Calu3 (cell line): ENCODE measurements at regions not wholly inside any gene's neighbourhood (a gene's known extent, or its start where the extent isn't known, plus 50 kb on each side); places are given as distances from the start of the nearest gene placed in this dataset.
A peak's percentile ranks its signal among the peaks of the same experiment; 100 is the strongest.

Experiments used
- BruUV-seq: library from RNA; stranded (reverse); fragments of 400-500 nt; replicated peaks from 2 replicates; lab custom pipeline; 2021; lab: Mats Ljungman, UMichigan
- CTCF ChIA-PET: fragments of 300-600 bp; sonication (Branson Sonifier 250); formaldehyde crosslinking; loops from one replicate; lab custom pipeline; 2022; ENCODE audit warnings: antibody characterized with exemption; lab: Charles Lee
- DNase-seq: peaks from one replicate; pipeline ENCODE4 v3.0.0; 2022
- H3K27ac Mint-ChIP-seq: one replicate; pipeline ENCODE4 v1.8.0; 2022; ENCODE audit warnings: mixed read lengths; ENCODE audit not compliant: unreplicated experiment
- H3K27me3 Mint-ChIP-seq: one replicate; pipeline ENCODE4 v1.8.0; 2022; ENCODE audit warnings: mixed read lengths; ENCODE audit not compliant: unreplicated experiment
- H3K36me3 Mint-ChIP-seq: one replicate; pipeline ENCODE4 v1.8.0; 2022; ENCODE audit warnings: mild to moderate bottlenecking, moderate library complexity, mixed read lengths; ENCODE audit not compliant: insufficient read depth, unreplicated experiment
- H3K4me1 Mint-ChIP-seq: one replicate; pipeline ENCODE4 v1.8.0; 2022; ENCODE audit warnings: mild to moderate bottlenecking, low read depth, mixed read lengths; ENCODE audit not compliant: unreplicated experiment
- H3K4me3 Mint-ChIP-seq: one replicate; pipeline ENCODE4 v1.8.0; 2022; ENCODE audit warnings: mild to moderate bottlenecking, low read depth, moderate library complexity, mixed read lengths; ENCODE audit not compliant: unreplicated experiment
- H3K9me3 Mint-ChIP-seq: one replicate; pipeline ENCODE4 v1.8.0; 2022; ENCODE audit warnings: low read depth, mixed read lengths; ENCODE audit not compliant: unreplicated experiment
- CTCF ChIP-seq: fragments of 200-600 bp; IDR thresholded peaks from one replicate; pipeline ENCODE4 v1.8.0; 2022; ENCODE audit warnings: antibody characterized with exemption; ENCODE audit not compliant: unreplicated experiment
- intact Hi-C: fragments of 100-400 bp; cut with micrococcal nuclease; formaldehyde crosslinking; loops from one replicate; pipeline ENCODE4 v1.10.0; 2022; ENCODE audit not compliant: unreplicated experiment

- peak overlapping the region; percentile 28 for H3K4me3 Mint-ChIP-seq
- CTCF ChIA-PET: interaction anchor here (0.5 to 1.2 kb wide), 5 partner anchors 12 to 1010 kb away, joined by 3 to 5 read pairs (median 4); no protein-coding TSS in a partner anchor
Measured at GRCh38 chr2:215680605-215681598, 245.0 kb upstream of the FN1 start.

DNA sequence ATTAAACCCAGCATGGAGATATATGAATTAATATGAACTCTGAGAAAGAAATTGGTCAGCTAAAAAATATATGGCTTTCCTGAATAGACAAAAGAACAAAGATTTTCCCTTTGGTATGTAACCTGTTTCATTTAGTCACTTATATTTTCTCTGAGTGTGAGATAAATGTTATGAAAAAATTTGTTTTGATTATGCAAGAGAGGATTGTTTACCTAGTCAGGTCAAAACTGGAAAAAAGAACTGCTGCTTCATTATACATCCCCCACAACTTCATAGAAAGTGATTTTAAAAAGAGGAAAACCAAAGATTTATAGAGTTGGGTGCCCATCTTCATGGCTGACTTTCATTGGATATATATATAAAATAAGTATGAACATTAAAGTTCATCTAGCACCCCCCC lies 242.2 kb upstream of the FN1 start:
- Mint-ChIP-seq H3K4me3 (no peak overlapping the region), H3K4me1 (peaks cover 38% of the 10 kb centered on the region), H3K27ac (peak overlapping the region; percentile 42), H3K9me3 (peaks cover 2% of the 10 kb centered on the region), H3K36me3 (peaks cover 11% of the 10 kb centered on the region), H3K27me3 (no peaks in the 10 kb centered on the region)
- no peak for TF ChIP-seq CTCF
- intact Hi-C loops: no loop called here
- no peak for DNase-seq
- no TSS peak for BruUV-seq
- CTCF ChIA-PET: no interaction called here

More at GRCh38 chr2:215680605-215681598, 245.0 kb upstream of the FN1 start:
- TF ChIP-seq CTCF: no peak
- H3K27me3 Mint-ChIP-seq: no peaks in the 10 kb centered on the region
- peaks cover 61% of the 10 kb centered on the region for H3K4me1 Mint-ChIP-seq
- H3K9me3 Mint-ChIP-seq: peaks cover 6% of the 10 kb centered on the region
- H3K36me3 Mint-ChIP-seq: peaks cover 11% of the 10 kb centered on the region
- peak; percentile 73 for DNase-seq
- BruUV-seq: no TSS peak
- peak overlapping the region; percentile 94 for H3K27ac Mint-ChIP-seq
- intact Hi-C loops: loop anchor here (2.0 to 5.0 kb wide), 3 partner anchors 149 to 229 kb away; no protein-coding TSS in a partner anchor

GRCh38 chr2:215677481-215677880 lies 241.6 kb upstream of the FN1 start:
- Mint-ChIP-seq H3K4me3 (no peak overlapping the region), H3K36me3 (peaks cover 11% of the 10 kb centered on the region), H3K27ac (no peak overlapping the region), H3K27me3 (no peaks in the 10 kb centered on the region), H3K9me3 (peaks cover 2% of the 10 kb centered on the region), H3K4me1 (peaks cover 38% of the 10 kb centered on the region)
- no TSS peak for BruUV-seq
- CTCF ChIA-PET: no interaction called here
- DNase-seq: no peak
- TF ChIP-seq CTCF: no peak
- intact Hi-C loops: no loop called here

GRCh38 chr2:215672406-215672805 lies 236.5 kb upstream of the FN1 start:
- no peaks in the 10 kb centered on the region for H3K36me3 Mint-ChIP-seq
- no TSS peak for BruUV-seq
- no peak for DNase-seq
- peaks cover 8% of the 10 kb centered on the region for H3K4me1 Mint-ChIP-seq
- CTCF ChIA-PET: interaction anchor here (0.6 kb wide), 1 partner anchor 21 kb away, joined by 3 read pairs; no protein-coding TSS in a partner anchor
- no peaks in the 10 kb centered on the region for H3K9me3 Mint-ChIP-seq
- intact Hi-C loops: no loop called here
- H3K4me3 Mint-ChIP-seq: no peak overlapping the region
- H3K27ac Mint-ChIP-seq: no peak overlapping the region
- TF ChIP-seq CTCF: no peak
- no peaks in the 10 kb centered on the region for H3K27me3 Mint-ChIP-seq
